HEK293 (cell line): ENCODE measurements at regions not wholly inside any gene's neighbourhood (a gene's known extent, or its start where the extent isn't known, plus 50 kb on each side); places are given as distances from the start of the nearest gene placed in this dataset.

ENCODE experiments used
- CTCF ChIA-PET: fragments of 350-600 bp; formaldehyde crosslinking; extraction: SDS; loops from one replicate; lab custom pipeline; 2021; ENCODE audit warnings: antibody characterized with exemption; lab: Yijun Ruan, JAX
- POLR2A ChIA-PET: fragments of 300-600 bp; formaldehyde crosslinking; extraction: SDS; loops from one replicate; lab custom pipeline; 2020; ENCODE audit warnings: antibody characterized with exemption, inconsistent platforms; lab: Yijun Ruan, JAX
- H3K27ac ChIP-seq: fragments of 200-500 bp; sonication (Bioruptor generic); 2 replicates; pipeline ENCODE4 v1.5.1; 2014; ENCODE audit warnings: low read depth, low read length, control low read depth, inconsistent platforms; ENCODE audit errors: extremely low read depth
- H3K36me3 ChIP-seq, 2 experiments: fragments of 200-500 bp in 1 of 2; sonication (Bioruptor generic) in 1 of 2; 1 replicate in 1 of 2; 2 replicates in 1 of 2; pipeline ENCODE4 v1.5.1; 2014 to 2017; ENCODE audit warnings: inconsistent platforms in 2 of 2, low read length in 2 of 2; ENCODE audit not compliant: control insufficient read depth in 2 of 2, insufficient read depth in 1 of 2
- H3K4me1 ChIP-seq: fragments of 200-500 bp; sonication (Bioruptor generic); 2 replicates; pipeline ENCODE4 v1.5.1; 2014; ENCODE audit warnings: mild to moderate bottlenecking, low read length, inconsistent platforms; ENCODE audit not compliant: control insufficient read depth, insufficient read depth
- H3K4me3 ChIP-seq: 2 replicates; pipeline ENCODE4 v1.5.1; 2011; ENCODE audit warnings: low read depth, mild to moderate bottlenecking, control low read depth, low read length, moderate library complexity
- H3K9me3 ChIP-seq: fragments of 200-500 bp; sonication (Bioruptor generic); 2 replicates; pipeline ENCODE4 v1.5.1; 2014; ENCODE audit warnings: low read depth, low read length, inconsistent platforms; ENCODE audit not compliant: control insufficient read depth, insufficient read depth
- BCL11A ChIP-seq: fragments of 450-650 bp; formaldehyde crosslinking; IDR thresholded peaks from 2 replicates; pipeline ENCODE4 v1.5.1; 2016; ENCODE audit warnings: low read depth, missing biosample characterization, missing genetic modification characterization
- FEZF1 ChIP-seq: fragments of 450-650 bp; formaldehyde crosslinking; IDR thresholded peaks from 2 replicates; pipeline ENCODE4 v1.5.1; 2016; ENCODE audit warnings: missing biosample characterization, missing genetic modification characterization
- MEIS1 ChIP-seq: sonication (generic); formaldehyde crosslinking; IDR thresholded peaks from 2 replicates; pipeline ENCODE4 v1.8.1; 2022; ENCODE audit warnings: missing genetic modification reagents, mild to moderate bottlenecking, borderline replicate concordance
- OSR2 ChIP-seq: fragments of 450-650 bp; formaldehyde crosslinking; IDR thresholded peaks from 2 replicates; pipeline ENCODE4 v1.5.1; 2016; ENCODE audit warnings: missing biosample characterization, missing genetic modification characterization
- REPIN1 ChIP-seq: fragments of 450-650 bp; formaldehyde crosslinking; IDR thresholded peaks from 2 replicates; pipeline ENCODE4 v1.5.1; 2017; ENCODE audit warnings: missing biosample characterization, missing genetic modification characterization, low read depth
- SP2 ChIP-seq: fragments of 450-650 bp; formaldehyde crosslinking; IDR thresholded peaks from 2 replicates; pipeline ENCODE4 v1.5.1; 2016; ENCODE audit warnings: missing biosample characterization, missing genetic modification characterization
- ZBTB1 ChIP-seq: fragments of 450-650 bp; formaldehyde crosslinking; IDR thresholded peaks from 2 replicates; pipeline ENCODE4 v1.5.1; 2016; ENCODE audit warnings: missing biosample characterization, missing genetic modification characterization
- ZBTB21 ChIP-seq: fragments of 450-650 bp; formaldehyde crosslinking; IDR thresholded peaks from 2 replicates; pipeline ENCODE4 v1.5.1; 2017; ENCODE audit warnings: missing biosample characterization, missing genetic modification characterization
- ZBTB48 ChIP-seq: fragments of 450-650 bp; formaldehyde crosslinking; IDR thresholded peaks from 2 replicates; pipeline ENCODE4 v1.5.1; 2016; ENCODE audit warnings: missing biosample characterization, missing genetic modification characterization
- ZBTB7A ChIP-seq: fragments of 450-650 bp; formaldehyde crosslinking; IDR thresholded peaks from 2 replicates; pipeline ENCODE4 v1.5.1; 2016; ENCODE audit warnings: low read depth, missing biosample characterization, missing genetic modification characterization
- ZFP37 ChIP-seq: fragments of 450-650 bp; formaldehyde crosslinking; IDR thresholded peaks from 2 replicates; pipeline ENCODE4 v1.5.1; 2016; ENCODE audit warnings: missing biosample characterization, missing genetic modification characterization
- ZNF138 ChIP-seq: fragments of 450-650 bp; formaldehyde crosslinking; IDR thresholded peaks from 2 replicates; pipeline ENCODE4 v1.5.1; 2016; ENCODE audit warnings: missing biosample characterization, missing genetic modification characterization, borderline replicate concordance
- ZNF155 ChIP-seq: fragments of 450-650 bp; formaldehyde crosslinking; IDR thresholded peaks from 2 replicates; pipeline ENCODE4 v1.5.1; 2016; ENCODE audit warnings: missing biosample characterization, missing genetic modification characterization
- ZNF174 ChIP-seq: fragments of 450-650 bp; formaldehyde crosslinking; IDR thresholded peaks from 2 replicates; pipeline ENCODE4 v1.5.0; 2017; ENCODE audit warnings: missing biosample characterization, mild to moderate bottlenecking, missing genetic modification characterization
- ZNF19 ChIP-seq: fragments of 450-650 bp; formaldehyde crosslinking; IDR thresholded peaks from 2 replicates; pipeline ENCODE4; 2016; ENCODE audit warnings: missing biosample characterization, missing genetic modification characterization, low read depth
- ZNF211 ChIP-seq: fragments of 450-650 bp; formaldehyde crosslinking; IDR thresholded peaks from 2 replicates; pipeline ENCODE4 v1.5.1; 2016; ENCODE audit warnings: low read depth, missing biosample characterization, missing genetic modification characterization
- ZNF214 ChIP-seq: fragments of 450-650 bp; formaldehyde crosslinking; IDR thresholded peaks from 2 replicates; pipeline ENCODE4 v1.5.1; 2017; ENCODE audit warnings: missing biosample characterization, mild to moderate bottlenecking, missing genetic modification characterization, borderline replicate concordance
- ZNF221 ChIP-seq: fragments of 450-650 bp; formaldehyde crosslinking; IDR thresholded peaks from 2 replicates; pipeline ENCODE4 v1.5.1; 2017; ENCODE audit warnings: missing biosample characterization, missing genetic modification characterization, borderline replicate concordance
- ZNF23 ChIP-seq: fragments of 450-650 bp; formaldehyde crosslinking; IDR thresholded peaks from 2 replicates; pipeline ENCODE4 v1.5.1; 2016; ENCODE audit warnings: missing biosample characterization, missing genetic modification characterization, borderline replicate concordance
- ZNF350 ChIP-seq: fragments of 450-650 bp; formaldehyde crosslinking; IDR thresholded peaks from 2 replicates; pipeline ENCODE4 v1.5.0; 2017; ENCODE audit warnings: missing biosample characterization, mild to moderate bottlenecking, missing genetic modification characterization
- ZNF354C ChIP-seq: fragments of 450-650 bp; formaldehyde crosslinking; IDR thresholded peaks from 2 replicates; pipeline ENCODE4 v1.5.1; 2016; ENCODE audit warnings: missing biosample characterization, missing genetic modification characterization, low read depth, borderline replicate concordance
- ZNF423 ChIP-seq: fragments of 450-650 bp; formaldehyde crosslinking; IDR thresholded peaks from 2 replicates; pipeline ENCODE4 v1.5.1; 2016; ENCODE audit warnings: missing biosample characterization, missing genetic modification characterization
- ZNF426 ChIP-seq: fragments of 450-650 bp; formaldehyde crosslinking; IDR thresholded peaks from 2 replicates; pipeline ENCODE4 v1.5.1; 2017; ENCODE audit warnings: missing biosample characterization, missing genetic modification characterization, mild to moderate bottlenecking, inconsistent platforms, moderate library complexity
- ZNF560 ChIP-seq: fragments of 450-650 bp; formaldehyde crosslinking; IDR thresholded peaks from 2 replicates; pipeline ENCODE4 v1.5.1; 2017; ENCODE audit warnings: missing biosample characterization, missing genetic modification characterization, borderline replicate concordance
- ZNF626 ChIP-seq: fragments of 450-650 bp; sonication (Bioruptor Pico); formaldehyde crosslinking; IDR thresholded peaks from 2 replicates; pipeline ENCODE4 v1.5.1; 2018; ENCODE audit warnings: missing biosample characterization, missing genetic modification characterization, inconsistent platforms
- ZNF660 ChIP-seq: fragments of 450-650 bp; IDR thresholded peaks from 2 replicates; pipeline ENCODE4 v1.5.1; 2018; ENCODE audit warnings: missing biosample characterization, mild to moderate bottlenecking, missing genetic modification characterization
- ZNF670 ChIP-seq: fragments of 450-650 bp; formaldehyde crosslinking; IDR thresholded peaks from 2 replicates; pipeline ENCODE4 v1.5.1; 2016; ENCODE audit warnings: missing biosample characterization, missing genetic modification characterization, low read depth
- ZNF701 ChIP-seq: fragments of 450-650 bp; formaldehyde crosslinking; IDR thresholded peaks from 2 replicates; pipeline ENCODE4 v1.5.1; 2016; ENCODE audit warnings: missing biosample characterization, missing genetic modification characterization
- ZNF777 ChIP-seq: fragments of 450-650 bp; formaldehyde crosslinking; IDR thresholded peaks from 2 replicates; pipeline ENCODE4 v1.5.1; 2017; ENCODE audit warnings: missing biosample characterization, missing genetic modification characterization, borderline replicate concordance
- ZNF830 ChIP-seq: fragments of 450-650 bp; IDR thresholded peaks from 2 replicates; pipeline ENCODE4 v1.5.0; 2018; ENCODE audit warnings: missing biosample characterization, missing genetic modification characterization, low read depth, mild to moderate bottlenecking, moderate library complexity
- ZSCAN16 ChIP-seq: fragments of 450-650 bp; formaldehyde crosslinking; IDR thresholded peaks from 2 replicates; pipeline ENCODE4 v1.5.1; 2016; ENCODE audit warnings: missing biosample characterization, missing genetic modification characterization
- ZSCAN30 ChIP-seq: fragments of 450-650 bp; IDR thresholded peaks from 2 replicates; pipeline ENCODE4 v1.5.1; 2018; ENCODE audit warnings: missing biosample characterization, mild to moderate bottlenecking, missing genetic modification characterization, moderate library complexity
- TF ChIP-seq, protein P1 (sequence below): fragments of 450-650 bp; formaldehyde crosslinking; IDR thresholded peaks from 2 replicates; pipeline ENCODE4 v1.5.1; 2016; ENCODE audit warnings: missing biosample characterization, missing genetic modification characterization
- TF ChIP-seq, protein P2 (sequence below): fragments of 450-650 bp; formaldehyde crosslinking; IDR thresholded peaks from 2 replicates; pipeline ENCODE4 v1.5.1; 2016; ENCODE audit warnings: missing biosample characterization, missing genetic modification characterization

DNA sequence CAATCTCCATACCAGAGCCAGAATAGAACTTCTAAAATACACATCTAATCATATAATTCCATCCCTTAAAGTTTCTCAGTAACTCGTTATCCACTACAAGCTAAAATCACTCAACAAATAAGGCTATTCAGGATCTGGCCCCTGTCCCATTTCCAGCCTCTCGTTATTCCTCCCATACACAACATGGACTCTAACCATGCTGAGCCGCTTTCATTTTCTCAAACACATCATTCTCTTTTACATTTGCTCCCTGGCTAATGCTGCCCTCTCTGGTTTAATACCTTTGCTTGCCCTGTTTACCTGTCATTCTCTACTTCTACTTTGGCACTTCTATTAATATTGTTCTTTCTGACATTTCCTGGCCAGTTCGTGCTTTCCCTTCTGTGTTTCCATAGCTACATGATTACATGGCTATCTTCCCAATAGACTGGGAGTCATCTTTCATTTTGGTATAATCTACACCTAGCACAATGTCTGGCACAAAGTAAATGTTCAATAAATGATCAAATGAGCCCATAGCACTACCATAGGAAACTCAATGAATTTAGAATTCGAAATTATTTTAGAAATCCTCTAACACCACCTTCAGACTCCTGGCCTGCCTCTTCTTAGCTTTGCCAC, 163.6 kb upstream of the VRK2 start:
- Histone ChIP-seq H3K36me3 (no peaks in the 10 kb centered on the region), H3K9me3 (no peaks in the 10 kb centered on the region), H3K4me1 (peaks cover 5% of the 10 kb centered on the region; the same call in 1 of the 2 replicates), H3K27ac (no peak overlapping the region), H3K4me3 (no peak overlapping the region)
- ChIA-PET CTCF (no interaction called here), POLR2A (no interaction called here)
- TF ChIP-seq ZNF138 (tag by site-specific recombination) (no peak), ZNF777 (tag by site-specific recombination) (no peak), ZBTB1 (tag by site-specific recombination) (no peak), FEZF1 (no peak), BCL11A (no peak), ZNF221 (tag by site-specific recombination) (no peak), MEIS1 (CRISPR knock-in tag) (no peak), REPIN1 (tag by site-specific recombination) (no peak), ZNF426 (tag by site-specific recombination) (no peak), ZNF354C (tag by site-specific recombination) (no peak), ZNF214 (no peak), ZNF19 (tag by site-specific recombination) (no peak), ZNF660 (tag by site-specific recombination) (no peak), ZNF423 (no peak), ZNF174 (tag by site-specific recombination) (no peak), ZNF350 (no peak), ZSCAN30 (tag by site-specific recombination) (no peak), ZBTB21 (tag by site-specific recombination) (no peak)
- TF ChIP-seq, protein P1, sequence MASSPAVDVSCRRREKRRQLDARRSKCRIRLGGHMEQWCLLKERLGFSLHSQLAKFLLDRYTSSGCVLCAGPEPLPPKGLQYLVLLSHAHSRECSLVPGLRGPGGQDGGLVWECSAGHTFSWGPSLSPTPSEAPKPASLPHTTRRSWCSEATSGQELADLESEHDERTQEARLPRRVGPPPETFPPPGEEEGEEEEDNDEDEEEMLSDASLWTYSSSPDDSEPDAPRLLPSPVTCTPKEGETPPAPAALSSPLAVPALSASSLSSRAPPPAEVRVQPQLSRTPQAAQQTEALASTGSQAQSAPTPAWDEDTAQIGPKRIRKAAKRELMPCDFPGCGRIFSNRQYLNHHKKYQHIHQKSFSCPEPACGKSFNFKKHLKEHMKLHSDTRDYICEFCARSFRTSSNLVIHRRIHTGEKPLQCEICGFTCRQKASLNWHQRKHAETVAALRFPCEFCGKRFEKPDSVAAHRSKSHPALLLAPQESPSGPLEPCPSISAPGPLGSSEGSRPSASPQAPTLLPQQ (tag by site-specific recombination) = no peak
- TF ChIP-seq, protein P2, sequence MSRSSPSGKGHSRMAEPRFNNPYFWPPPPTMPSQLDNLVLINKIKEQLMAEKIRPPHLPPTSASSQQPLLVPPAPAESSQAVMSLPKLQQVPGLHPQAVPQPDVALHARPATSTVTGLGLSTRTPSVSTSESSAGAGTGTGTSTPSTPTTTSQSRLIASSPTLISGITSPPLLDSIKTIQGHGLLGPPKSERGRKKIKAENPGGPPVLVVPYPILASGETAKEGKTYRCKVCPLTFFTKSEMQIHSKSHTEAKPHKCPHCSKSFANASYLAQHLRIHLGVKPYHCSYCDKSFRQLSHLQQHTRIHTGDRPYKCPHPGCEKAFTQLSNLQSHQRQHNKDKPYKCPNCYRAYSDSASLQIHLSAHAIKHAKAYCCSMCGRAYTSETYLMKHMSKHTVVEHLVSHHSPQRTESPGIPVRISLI (tag by site-specific recombination) = no peak

DNA sequence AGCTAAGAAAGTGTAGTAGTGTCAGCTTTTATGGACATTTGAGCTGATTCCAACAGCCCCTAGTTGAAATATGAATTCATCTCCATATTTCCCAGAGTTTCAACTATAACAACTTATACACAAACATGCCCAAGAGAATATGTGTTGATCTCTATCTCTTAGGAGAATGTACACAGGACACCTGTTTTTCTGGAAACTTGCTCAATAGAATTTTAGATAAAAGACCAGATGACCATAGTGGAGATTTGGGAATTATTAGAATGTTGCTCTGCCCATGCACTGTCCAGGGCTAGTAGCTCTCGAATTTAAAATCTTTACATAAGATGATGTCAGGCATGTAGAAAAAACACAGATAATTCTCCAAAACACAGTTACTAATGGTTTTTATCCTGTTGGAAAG, 162.3 kb upstream of the VRK2 start:
- ChIA-PET CTCF (no interaction called here), POLR2A (no interaction called here)
- Histone ChIP-seq H3K27ac (no peak overlapping the region), H3K4me1 (no peaks in the 10 kb centered on the region), H3K36me3 (no peaks in the 10 kb centered on the region), H3K4me3 (no peak overlapping the region), H3K9me3 (no peaks in the 10 kb centered on the region)
- TF ChIP-seq ZNF830 (tag by site-specific recombination) (no peak), ZNF701 (tag by site-specific recombination) (no peak), ZNF423 (no peak), ZNF626 (tag by site-specific recombination) (no peak), ZNF560 (tag by site-specific recombination) (no peak), ZNF670 (tag by site-specific recombination) (no peak), ZBTB7A (tag by site-specific recombination) (no peak), SP2 (tag by site-specific recombination) (no peak), ZBTB1 (tag by site-specific recombination) (no peak), ZNF155 (tag by site-specific recombination) (no peak), ZFP37 (tag by site-specific recombination) (no peak), ZNF211 (tag by site-specific recombination) (no peak), ZSCAN16 (tag by site-specific recombination) (no peak), ZNF23 (tag by site-specific recombination) (no peak), ZNF138 (tag by site-specific recombination) (no peak), OSR2 (tag by site-specific recombination) (no peak), MEIS1 (CRISPR knock-in tag) (no peak), ZBTB48 (no peak)
